GM19023 (cell line): ENCODE measurements at regions not wholly inside any gene's neighbourhood (a gene's known extent, or its start where the extent isn't known, plus 50 kb on each side); places are given as distances from the start of the nearest gene placed in this dataset.

ENCODE experiments used
- ATAC-seq: cut with Tn5 transposase; IDR thresholded peaks from one replicate; pipeline ENCODE4 v1.9.1; 2021; ENCODE audit warnings: mild to moderate bottlenecking, moderate library complexity; ENCODE audit not compliant: unreplicated experiment

DNA sequence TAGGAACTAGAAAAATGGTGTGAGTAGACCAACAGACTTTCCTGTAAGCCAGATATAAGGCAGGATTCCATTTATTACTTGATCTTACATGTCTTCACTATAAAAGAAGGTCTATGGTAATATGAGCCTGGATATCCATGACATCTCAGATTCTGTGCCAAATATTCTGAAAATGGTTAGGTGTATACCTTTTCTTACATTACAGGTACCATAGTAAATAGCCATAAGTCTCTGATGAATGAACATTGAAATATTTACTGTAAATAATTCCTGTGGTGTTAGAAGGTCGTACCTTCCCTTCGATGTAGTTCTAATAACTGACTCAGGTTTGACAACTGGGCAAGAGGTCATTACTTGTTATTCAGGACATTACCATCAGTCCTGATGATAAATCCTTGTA is 657.9 kb downstream of the BRINP3 start:
- ATAC-seq, result no peak

DNA sequence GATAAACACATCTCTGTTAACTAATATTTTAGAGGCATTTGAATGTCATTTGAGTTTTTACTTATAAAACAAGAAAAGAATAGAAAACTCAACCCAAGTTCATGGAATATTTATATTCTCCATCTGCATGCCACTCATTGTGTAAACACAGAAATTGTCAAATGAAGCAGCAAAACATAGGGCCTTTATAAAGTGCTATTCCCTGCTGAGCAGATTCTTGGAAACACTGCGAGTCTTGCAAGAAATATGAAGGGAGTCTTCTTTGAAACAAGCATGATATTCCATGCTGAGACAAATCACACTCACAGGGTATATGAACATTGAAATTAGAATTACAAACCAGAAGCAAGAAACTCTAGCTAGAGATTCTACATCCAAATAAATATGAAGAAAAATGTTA is 655.8 kb downstream of the BRINP3 start:
- ATAC-seq, result no peak

DNA sequence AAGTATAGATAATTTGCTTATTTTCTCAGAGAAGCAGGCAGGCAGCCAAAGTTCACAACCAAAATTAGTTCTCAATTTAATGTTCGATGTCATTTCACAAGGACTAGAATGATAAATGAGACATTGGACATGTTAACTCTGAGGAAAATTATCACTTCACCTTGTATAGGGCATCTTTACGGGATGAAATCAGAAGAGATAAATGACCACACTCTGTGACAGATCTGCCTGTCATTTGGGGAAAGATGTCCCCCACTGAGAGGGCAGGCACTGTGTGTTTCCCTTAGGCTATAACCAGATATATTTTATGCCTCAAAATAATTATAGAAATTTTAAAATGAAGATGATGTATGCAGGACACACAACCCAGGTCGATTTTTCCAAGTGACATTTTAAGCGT is 642.9 kb downstream of the BRINP3 start:
- no peak for ATAC-seq

DNA sequence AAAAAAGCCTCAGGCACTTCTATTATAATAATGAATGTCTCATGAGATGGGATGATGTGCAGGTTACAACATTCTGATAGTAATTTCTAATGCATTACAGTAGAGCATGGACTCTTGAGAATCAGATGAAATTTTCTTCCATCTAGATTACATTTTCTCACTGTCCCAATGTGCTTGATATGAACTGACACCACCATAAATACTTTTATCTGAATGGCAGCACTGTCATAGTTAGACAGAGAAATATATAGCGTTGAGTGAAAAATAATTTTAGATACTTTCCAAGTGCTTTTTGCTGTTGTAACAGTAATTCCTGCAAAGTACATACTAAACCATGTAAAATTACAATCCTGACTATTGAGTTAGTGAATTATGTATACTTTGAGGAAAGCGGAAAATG is 630.1 kb downstream of the BRINP3 start:
- no peak for ATAC-seq

DNA sequence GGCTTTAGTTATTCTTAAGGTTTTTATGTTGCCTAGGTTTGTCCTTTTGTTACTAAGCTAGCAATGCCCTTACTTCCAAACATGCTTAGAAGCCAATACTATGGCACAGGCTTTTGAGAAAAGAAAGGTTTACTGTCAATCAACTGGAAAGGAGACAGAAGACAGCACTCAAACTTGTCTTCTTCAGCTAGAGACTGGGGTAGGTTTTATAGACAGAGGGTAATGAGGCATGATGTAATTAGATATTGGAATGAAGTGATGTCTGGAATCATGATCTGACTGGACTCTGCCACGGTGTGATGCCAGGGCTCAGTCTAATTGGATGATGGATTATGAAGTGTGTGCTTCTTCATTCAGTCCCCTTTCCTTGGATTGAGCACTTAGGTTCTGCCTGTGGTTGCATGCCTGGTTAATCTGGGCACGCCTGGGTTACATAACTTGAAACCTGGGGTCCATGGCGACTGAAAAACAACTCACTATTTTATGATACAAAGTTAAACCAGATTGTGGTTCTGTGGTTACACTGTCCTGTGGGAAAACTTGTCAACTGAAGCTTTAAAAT is 625.8 kb downstream of the BRINP3 start:
- no peak for ATAC-seq

DNA sequence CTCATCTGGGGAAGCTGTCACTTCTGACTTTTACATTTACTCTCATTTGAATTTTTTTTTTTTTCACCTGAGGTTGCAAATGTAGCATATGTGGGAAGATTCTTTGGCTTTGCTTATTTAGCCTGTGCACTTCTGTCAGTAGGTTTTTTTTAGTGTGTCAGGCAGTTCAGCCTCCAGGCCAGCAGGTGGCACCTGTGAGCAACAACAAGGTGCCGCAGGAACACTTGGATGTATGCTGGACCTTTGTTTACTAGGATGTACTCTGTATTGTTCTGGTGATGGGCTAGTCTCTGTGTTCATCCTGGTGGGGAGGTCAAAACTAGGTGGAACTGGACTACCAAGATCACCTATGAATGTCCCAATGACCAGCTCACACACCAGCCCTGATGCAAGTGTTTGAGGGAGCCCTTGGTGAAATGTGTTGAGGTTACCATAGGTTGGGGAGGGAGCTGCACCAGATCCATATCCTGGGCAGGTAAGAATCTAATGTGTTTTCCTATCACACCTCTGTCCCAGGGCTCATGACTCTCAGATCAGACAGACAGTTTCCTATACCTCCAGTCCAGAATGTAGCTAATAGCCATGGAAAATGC is 618.2 kb downstream of the BRINP3 start:
- ATAC-seq, result no peak

DNA sequence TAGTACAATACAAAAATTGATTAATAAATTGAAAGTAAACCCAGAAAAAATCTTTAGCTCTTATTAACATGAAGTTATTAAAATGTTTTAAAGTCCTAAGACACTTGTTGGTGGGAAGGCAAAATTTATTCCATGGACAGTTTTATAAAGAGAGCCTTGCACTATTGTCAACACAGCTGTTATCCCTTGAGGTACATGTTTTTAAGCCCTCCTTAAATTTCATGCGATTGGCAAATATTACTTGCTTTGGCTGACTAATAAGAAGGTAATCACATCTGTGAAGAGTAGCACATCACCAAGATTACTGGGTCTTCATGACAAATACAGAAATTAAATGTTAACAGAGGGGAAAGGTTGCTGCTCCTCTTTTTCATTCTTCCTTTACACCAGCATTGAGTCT is 611.1 kb downstream of the BRINP3 start:
- ATAC-seq, result no peak

DNA sequence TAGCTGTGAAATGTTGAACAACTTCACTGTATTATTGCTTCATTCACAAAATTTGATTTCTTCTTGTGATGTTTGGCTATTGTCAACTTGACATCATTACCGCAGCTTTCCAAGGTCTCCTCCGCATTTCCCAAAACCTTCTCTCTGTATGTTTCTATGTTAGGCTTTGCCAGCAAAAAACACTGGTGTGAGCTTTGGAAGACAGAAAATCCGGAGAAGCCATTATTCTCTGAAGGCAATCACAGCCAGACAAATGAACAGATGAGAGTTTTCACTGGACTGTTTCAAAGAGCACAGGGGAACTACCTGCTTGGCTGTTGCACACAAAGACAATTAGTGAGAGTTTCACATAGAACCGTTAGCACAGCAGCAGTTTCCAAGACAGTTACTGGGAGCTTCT is 609.6 kb downstream of the BRINP3 start:
- no peak for ATAC-seq

DNA sequence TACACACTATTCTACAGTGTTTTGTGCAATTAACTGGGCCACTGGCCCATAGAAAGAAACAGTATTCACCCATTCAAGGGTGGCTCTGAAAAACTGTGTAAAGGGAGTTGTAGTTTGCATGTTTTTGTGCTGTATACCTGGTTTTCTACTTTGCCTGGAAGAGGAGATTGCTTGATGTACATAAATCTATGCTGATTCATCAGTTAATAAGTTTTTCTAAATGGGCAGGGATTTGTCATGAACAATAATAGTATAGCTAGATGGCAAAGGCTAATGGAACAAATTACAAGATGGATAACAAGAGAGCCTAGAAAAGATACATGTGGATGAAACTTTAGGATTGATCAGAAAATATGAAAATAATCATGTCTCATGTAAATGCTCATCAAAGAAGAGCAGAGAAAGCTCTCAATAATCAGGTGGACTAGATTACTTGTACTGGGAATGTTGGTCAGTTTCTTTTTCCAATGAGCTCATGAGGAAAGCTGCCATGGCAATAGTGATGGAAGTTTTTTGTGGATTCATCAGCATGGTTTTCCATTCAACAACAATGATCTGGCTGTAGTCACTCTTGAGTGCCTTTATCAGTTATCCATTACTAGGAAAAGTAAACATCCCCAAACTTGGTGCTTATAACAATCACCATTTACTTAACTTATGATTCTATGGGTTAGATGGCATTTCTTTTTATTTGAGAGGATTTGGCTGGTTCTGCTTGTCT is 602.8 kb downstream of the BRINP3 start:
- ATAC-seq, result no peak

DNA sequence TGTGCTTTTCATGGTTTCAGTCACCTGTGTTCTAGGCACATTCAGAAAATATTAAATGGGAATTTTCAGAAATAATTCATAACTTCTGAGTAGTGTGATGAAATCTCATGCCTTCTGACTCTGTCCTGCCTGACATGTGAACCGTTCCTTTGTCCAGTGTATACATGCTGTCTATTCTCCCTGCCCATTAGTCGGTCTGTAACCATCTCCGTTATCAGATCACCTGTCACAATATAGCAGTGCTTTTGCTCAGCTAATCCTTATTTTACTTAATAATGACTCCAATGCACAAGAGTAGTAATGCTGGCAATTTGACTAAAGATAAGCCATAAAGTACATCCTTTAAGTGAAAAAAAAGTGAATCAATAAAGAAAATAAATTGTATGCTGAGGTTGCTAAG is 597.5 kb downstream of the BRINP3 start:
- ATAC-seq, result no peak

DNA sequence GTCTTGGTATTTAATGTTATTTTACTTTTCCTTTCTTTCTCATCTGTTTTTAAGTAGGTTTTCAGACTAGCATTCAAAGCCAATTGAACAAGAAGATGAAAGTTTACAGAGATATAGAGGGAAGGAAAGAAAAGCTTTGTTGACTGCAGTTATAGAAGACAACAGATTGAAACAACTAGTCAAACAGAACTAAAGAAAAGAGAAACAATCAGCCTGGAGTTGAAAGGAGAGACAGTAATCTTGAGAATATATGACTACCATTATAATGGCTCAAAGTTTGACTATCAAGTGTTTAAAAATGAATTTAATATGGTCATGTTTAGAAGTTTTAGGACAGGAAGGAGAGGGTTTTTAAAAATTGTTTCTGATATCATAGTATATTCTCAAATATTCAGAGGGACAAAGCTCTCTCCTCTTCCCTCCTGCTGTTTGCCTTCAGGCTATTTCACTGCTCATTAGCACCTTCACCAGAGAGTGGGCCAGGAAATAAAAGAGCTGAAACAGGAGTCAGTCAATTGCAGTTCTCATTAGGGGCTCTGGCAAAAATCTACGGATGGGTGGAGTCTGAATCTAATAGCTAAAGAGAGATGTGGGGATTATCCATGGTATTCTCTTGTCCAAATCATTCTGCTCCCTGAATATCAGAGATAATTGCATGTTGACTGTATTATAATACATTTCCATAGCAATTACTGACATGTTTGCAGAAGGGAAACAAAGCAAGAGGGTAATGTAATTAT is 577.8 kb downstream of the BRINP3 start:
- ATAC-seq, result no peak

DNA sequence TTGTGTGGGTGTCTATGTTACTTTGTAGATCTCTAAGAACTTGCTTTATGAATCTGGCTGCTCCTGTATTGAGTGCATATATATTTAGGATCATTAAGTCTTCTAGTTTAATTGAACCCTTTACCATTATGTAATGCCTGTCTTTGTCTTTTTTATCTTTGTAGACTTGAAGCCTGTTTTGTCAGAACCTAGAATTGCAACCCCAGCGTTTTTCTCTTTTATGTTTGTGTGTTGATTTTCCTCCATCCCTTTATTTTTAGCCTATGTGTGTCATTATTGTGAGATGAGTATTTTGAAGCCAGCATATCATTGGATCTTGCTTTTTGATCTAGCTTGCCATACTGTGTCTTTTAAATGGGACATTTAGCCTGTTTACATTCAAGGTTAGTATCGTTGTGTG is 573.2 kb downstream of the BRINP3 start:
- ATAC-seq, result no peak

DNA sequence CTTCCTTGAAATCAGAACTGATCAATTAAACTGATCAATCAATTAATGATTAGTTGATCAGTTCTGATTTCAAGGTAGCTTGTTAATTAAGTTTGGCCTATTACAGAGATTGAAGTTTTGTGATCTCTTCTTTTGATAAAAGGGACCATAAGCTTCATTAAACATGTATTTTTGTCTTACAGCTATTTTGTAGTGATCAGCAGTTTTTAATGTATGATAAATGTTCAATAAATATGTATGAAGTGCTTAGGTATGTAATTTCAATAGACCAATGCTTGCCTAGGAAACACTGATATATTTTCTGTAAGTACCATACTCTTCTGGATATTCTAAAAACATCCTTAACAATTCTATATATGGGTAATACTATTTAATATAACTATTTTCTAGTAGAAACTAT is 569.6 kb downstream of the BRINP3 start:
- ATAC-seq, result no peak

DNA sequence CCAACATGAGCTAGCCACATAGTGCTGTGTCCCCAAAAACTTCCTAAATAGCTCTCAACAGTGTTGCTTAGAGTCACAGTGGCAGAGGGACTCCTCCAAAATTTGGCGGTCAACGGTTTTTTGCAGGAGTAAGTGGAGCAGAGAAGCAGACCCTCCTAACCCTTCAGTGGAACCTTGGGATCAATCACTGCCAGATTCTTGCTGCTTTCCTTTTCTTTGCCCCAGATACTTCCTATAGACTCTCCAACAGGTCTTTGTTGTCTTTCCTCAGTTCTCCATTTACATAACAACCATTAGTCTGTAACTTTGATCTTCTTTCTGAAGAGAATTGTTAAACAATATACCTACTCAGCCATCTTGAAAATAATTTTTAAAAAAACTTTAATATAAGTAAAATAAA is 556.1 kb downstream of the BRINP3 start:
- no peak for ATAC-seq

DNA sequence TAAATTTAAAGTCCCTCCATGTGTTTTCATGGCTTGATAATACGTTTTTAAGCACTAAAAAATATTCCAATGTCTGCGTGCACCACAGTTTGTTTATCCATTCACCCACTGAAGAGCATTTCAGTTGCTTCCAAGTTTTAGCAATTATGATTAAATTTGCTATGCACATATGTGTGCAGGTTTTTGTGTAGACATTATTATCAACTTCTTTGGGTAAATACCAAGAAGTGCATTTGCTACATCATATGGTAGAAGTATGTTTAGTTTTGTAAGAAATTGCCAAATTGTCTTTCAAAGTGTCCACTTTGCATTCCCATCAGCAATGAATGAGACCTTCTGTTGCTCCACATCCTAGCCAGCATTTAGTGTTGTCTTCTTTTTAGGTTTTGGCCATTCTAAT is 550.0 kb downstream of the BRINP3 start:
- no peak for ATAC-seq

DNA sequence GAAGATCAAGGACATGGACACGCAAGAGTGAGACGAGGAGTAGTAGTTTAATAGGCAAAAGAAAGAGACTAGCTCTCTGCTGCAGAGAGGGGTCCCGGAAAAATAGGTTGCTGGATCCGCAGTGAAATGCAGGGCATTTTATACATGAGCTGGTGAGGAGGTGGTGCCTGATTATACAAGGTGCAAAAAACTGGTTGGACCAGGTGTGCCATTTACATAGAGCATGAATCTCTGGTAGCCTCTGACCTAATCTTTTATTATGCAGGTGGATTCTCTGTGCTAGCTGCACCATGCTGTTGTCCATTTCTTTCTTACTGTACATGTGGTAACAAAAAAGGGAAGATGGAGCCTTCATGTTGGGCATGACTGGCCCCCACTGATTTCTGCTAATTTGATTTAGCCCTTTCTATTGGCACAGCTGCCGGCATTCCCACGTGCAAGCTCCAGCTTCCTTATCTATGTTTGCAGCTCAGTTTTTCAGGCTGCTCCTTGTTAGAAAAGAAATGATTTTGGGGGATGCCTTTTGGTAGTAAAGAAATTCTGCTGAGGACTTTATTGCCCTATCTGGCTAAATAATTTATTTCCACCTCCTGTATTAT is 548.1 kb downstream of the BRINP3 start:
- no peak for ATAC-seq

DNA sequence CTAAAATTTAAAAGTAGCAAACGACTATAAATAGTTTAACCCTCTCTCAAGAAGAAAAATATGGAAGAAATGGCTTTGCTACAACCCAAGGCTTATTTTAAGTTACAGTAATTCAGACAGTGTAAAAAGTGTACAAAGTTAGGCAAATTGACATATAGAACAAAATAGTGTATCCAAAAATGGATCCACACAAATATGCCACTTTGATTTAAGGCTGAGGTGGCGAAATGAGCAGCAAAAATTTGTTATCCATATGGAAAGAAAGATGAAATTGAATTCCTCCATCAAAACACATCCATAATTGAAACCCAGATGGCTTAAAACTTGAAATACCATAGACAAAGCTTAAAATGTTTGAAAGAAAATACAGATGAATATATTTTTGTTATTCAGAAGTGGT is 540.8 kb downstream of the BRINP3 start:
- no peak for ATAC-seq

DNA sequence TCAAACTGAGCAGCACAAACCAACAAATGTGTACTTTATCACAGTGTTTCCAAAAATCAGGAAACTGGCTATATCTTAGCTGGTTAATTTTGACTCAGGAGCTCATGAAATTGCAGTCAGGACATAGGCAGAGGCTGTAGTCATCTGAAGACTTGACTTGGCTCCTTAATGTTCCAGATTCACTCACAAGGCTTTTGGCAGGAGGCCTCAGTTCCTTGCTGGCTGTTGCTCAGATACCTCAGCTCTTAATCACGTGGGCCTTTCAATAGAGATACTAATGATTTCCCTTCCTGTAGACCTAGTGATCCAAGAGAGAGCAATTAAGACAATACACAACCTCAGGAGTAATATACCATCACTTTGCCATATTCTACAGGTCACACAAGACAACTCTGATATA is 537.7 kb downstream of the BRINP3 start:
- no peak for ATAC-seq

DNA sequence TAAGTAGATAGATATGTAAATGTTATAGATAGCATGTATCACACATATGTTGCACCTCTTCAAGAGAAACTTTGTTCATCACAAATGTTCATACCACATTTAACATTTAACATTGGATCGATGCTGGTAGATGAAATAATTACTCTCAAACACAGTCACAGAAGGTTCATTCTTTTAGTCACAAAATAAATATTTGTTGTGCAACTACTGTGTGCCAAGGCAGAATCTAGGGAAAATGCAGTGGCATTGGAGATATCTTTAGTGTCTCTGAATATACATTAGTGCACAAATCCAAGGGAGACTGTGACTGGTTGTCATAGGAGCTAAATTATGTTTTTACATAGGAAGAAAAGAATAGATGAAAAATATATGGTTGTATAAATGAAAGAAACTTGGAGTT is 535.7 kb downstream of the BRINP3 start:
- no peak for ATAC-seq

DNA sequence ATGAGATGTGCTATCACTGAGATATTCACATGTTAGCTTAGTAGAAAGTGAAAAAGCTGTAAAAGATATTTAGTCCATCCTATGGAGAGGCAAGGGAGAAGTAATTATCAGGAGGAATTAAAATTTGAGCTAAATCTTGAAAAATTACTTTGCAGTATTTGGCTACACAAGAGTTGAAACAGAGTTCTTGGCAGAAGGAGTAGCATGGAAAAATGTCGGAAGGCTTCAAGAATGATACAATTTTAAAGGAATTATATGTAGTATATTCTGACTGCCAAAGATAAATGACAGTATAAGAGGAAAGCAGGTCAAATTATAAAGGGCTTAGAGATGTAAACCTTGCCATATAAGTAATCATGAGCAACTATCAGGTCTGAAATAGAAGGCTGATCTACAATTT is 518.9 kb downstream of the BRINP3 start:
- no peak for ATAC-seq

DNA sequence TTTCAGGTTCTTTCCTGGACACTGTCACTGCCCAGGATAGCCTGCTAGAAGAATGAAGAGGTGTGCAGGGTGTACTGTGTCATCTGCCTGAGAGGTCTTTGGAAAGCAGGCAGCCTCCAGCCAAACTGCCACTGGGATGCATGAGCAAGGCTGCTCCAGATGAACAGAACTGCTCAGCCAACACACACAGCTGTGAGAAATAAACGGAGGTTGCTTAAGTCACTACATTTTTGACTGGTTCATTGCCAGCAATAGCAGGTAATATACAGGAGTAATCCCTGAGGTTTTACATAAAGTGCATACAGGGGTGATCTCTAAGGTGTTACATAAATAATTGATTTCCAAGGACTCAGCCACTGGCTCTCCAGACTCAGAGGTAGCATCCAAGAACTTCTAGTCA is 516.9 kb downstream of the BRINP3 start:
- no peak for ATAC-seq

DNA sequence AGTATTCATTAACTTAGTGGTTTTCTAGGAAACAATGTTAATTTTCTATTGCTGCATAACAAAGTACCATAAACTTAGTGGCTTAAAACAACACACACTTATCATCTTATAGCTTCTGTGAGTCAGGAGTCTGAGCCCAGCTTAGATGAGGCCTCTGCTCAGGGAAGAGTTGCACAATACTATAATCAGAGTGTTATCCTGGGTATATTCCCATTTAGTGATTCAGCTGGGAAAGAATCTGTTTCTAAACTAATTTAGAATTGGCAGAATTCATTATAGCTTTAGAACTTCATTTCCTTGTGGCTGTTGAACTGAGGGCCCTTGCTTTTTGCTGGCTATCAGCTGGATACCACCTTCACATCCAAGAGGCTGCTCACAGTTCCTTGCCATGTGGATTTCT is 515.5 kb downstream of the BRINP3 start:
- ATAC-seq, result no peak
